WTC11 (cell line): ENCODE measurements at regions not wholly inside any gene's neighbourhood (a gene's known extent, or its start where the extent isn't known, plus 50 kb on each side); places are given as distances from the start of the nearest gene placed in this dataset.

Experiments used
- CTCF ChIP-seq: fragments of 200-600 bp; IDR thresholded peaks from 2 replicates; pipeline ENCODE4 v1.8.0; 2022; ENCODE audit warnings: antibody characterized with exemption
- ELF4 ChIP-seq: sonication (generic); formaldehyde crosslinking; IDR thresholded peaks from 2 replicates; pipeline ENCODE4 v1.8.1; 2022; ENCODE audit warnings: low read depth, mild to moderate bottlenecking, moderate library complexity, missing genetic modification reagents
- SMAD4 ChIP-seq: sonication (generic); formaldehyde crosslinking; IDR thresholded peaks from 2 replicates; pipeline ENCODE4 v1.8.0; 2022; ENCODE audit warnings: mild to moderate bottlenecking, missing genetic modification reagents

GRCh38 chr22:47279337-47279736 is 516.9 kb downstream of the TBC1D22A start:
- TF ChIP-seq CTCF (no peak), SMAD4 (no peak), ELF4 (no peak)
